Nephron (organoid): ENCODE measurements at regions not wholly inside any gene's neighbourhood (a gene's known extent, or its start where the extent isn't known, plus 50 kb on each side); places are given as distances from the start of the nearest gene placed in this dataset.

Experiments
- H3K27ac Mint-ChIP-seq, 3 experiments: 2 replicates each; pipeline ENCODE4 v1.8.0; 2020; ENCODE audit warnings: mixed read lengths in 3 of 3, mild to moderate bottlenecking in 2 of 3, moderate library complexity in 1 of 3
- H3K27me3 Mint-ChIP-seq: 2 replicates; pipeline ENCODE4 v1.8.0; 2021; ENCODE audit warnings: low read depth, mild to moderate bottlenecking, moderate library complexity, mixed read lengths
- H3K36me3 Mint-ChIP-seq: 2 replicates; pipeline ENCODE4 v1.8.0; 2020; ENCODE audit warnings: low read depth, mixed read lengths
- H3K4me1 Mint-ChIP-seq: 2 replicates; pipeline ENCODE4 v1.8.0; 2020; ENCODE audit warnings: mixed read lengths
- H3K4me3 Mint-ChIP-seq, 3 experiments: 2 replicates each; pipeline ENCODE4 v1.8.0; 2020; ENCODE audit warnings: mild to moderate bottlenecking in 3 of 3, mixed read lengths in 3 of 3, moderate library complexity in 2 of 3
- H3K9me3 Mint-ChIP-seq: 2 replicates; pipeline ENCODE4 v1.8.0; 2020; ENCODE audit warnings: mixed read lengths
- CTCF ChIP-seq, 3 experiments: fragments of 200-600 bp; sonication (generic); IDR thresholded peaks; one replicate each; pipeline ENCODE4 v1.5.0; 2021; ENCODE audit warnings: antibody characterized with exemption in 3 of 3; ENCODE audit not compliant: unreplicated experiment in 3 of 3

GRCh38 chr9:89787595-89787994, 182.8 kb downstream of the GADD45G start:
- TF ChIP-seq CTCF (IDR thresholded peaks at IDR 0.05; ENCODE audit: unreplicated experiment in 3 of 3), result no peak
- H3K27me3 Mint-ChIP-seq, result peaks cover 2% of the 10 kb centered on the region
- peaks cover 11% of the 10 kb centered on the region for H3K9me3 Mint-ChIP-seq
- no peak overlapping the region for H3K4me3 Mint-ChIP-seq
- H3K36me3 Mint-ChIP-seq, result no peaks in the 10 kb centered on the region
- H3K4me1 Mint-ChIP-seq, result peaks cover 12% of the 10 kb centered on the region
- H3K27ac Mint-ChIP-seq, result no peak overlapping the region

- peaks cover 12% of the 10 kb centered on the region for H3K4me1 Mint-ChIP-seq
- no peak for TF ChIP-seq CTCF (IDR thresholded peaks at IDR 0.05; ENCODE audit: unreplicated experiment in 3 of 3)
- no peak overlapping the region for H3K4me3 Mint-ChIP-seq
Observed at GRCh38 chr9:89788434-89788833, 183.6 kb downstream of the GADD45G start.

GRCh38 chr9:89789922-89790510, 185.2 kb downstream of the GADD45G start:
- no peak for TF ChIP-seq CTCF (IDR thresholded peaks at IDR 0.05; ENCODE audit: unreplicated experiment in 3 of 3)
- H3K27me3 Mint-ChIP-seq, result peaks cover 14% of the 10 kb centered on the region

More at GRCh38 chr9:89788434-89788833, 183.6 kb downstream of the GADD45G start:
- no peaks in the 10 kb centered on the region for H3K36me3 Mint-ChIP-seq
- H3K27ac Mint-ChIP-seq, result no peak overlapping the region
- H3K27me3 Mint-ChIP-seq, result peaks cover 11% of the 10 kb centered on the region
- H3K9me3 Mint-ChIP-seq, result peaks cover 11% of the 10 kb centered on the region

GRCh38 chr9:89790542-89791109, 185.8 kb downstream of the GADD45G start:
- no peak overlapping the region for H3K4me3 Mint-ChIP-seq
- no peak for TF ChIP-seq CTCF (IDR thresholded peaks at IDR 0.05; ENCODE audit: unreplicated experiment in 3 of 3)
- peaks cover 11% of the 10 kb centered on the region for H3K9me3 Mint-ChIP-seq
- no peak overlapping the region for H3K27ac Mint-ChIP-seq
- peaks cover 14% of the 10 kb centered on the region for H3K27me3 Mint-ChIP-seq
- peaks cover 12% of the 10 kb centered on the region for H3K4me1 Mint-ChIP-seq
- no peaks in the 10 kb centered on the region for H3K36me3 Mint-ChIP-seq

More at GRCh38 chr9:89789922-89790510, 185.2 kb downstream of the GADD45G start:
- H3K27ac Mint-ChIP-seq, result no peak overlapping the region
- H3K9me3 Mint-ChIP-seq, result peaks cover 11% of the 10 kb centered on the region
- no peak overlapping the region for H3K4me3 Mint-ChIP-seq
- H3K36me3 Mint-ChIP-seq, result no peaks in the 10 kb centered on the region
- peaks cover 12% of the 10 kb centered on the region for H3K4me1 Mint-ChIP-seq

GRCh38 chr9:89791754-89792153, 186.9 kb downstream of the GADD45G start:
- Mint-ChIP-seq H3K27me3 (peaks cover 14% of the 10 kb centered on the region), H3K27ac (no peak overlapping the region), H3K36me3 (no peaks in the 10 kb centered on the region), H3K9me3 (peaks cover 11% of the 10 kb centered on the region), H3K4me1 (peaks cover 3% of the 10 kb centered on the region), H3K4me3 (no peak overlapping the region)
- TF ChIP-seq CTCF (IDR thresholded peaks at IDR 0.05; ENCODE audit: unreplicated experiment in 3 of 3), result no peak
